Activated T-helper 17 cell treated with anti-CD3 and anti-CD28 coated beads, Interleukin-2, amount 50 U/mL, for 72 hours (primary cell): ENCODE measurements at regions not wholly inside any gene's neighbourhood (a gene's known extent, or its start where the extent isn't known, plus 50 kb on each side); places are given as distances from the start of the nearest gene placed in this dataset.

ENCODE experiments used
- ATAC-seq: fragments of 150-1000 bp; cut with Tn5 transposase; replicated peaks from 2 replicates; pipeline ENCODE4 v1.10.0; 2021; ENCODE audit warnings: mild to moderate bottlenecking, moderate library complexity
- H3K27ac Mint-ChIP-seq: one replicate; pipeline ENCODE4 v1.8.0; 2022; ENCODE audit warnings: mixed read lengths
- H3K27me3 Mint-ChIP-seq: one replicate; pipeline ENCODE4 v1.8.0; 2022; ENCODE audit warnings: mixed read lengths
- H3K36me3 Mint-ChIP-seq: one replicate; pipeline ENCODE4 v1.8.0; 2022; ENCODE audit warnings: low read depth, mild to moderate bottlenecking, mixed read lengths
- H3K4me1 Mint-ChIP-seq: one replicate; pipeline ENCODE4 v1.8.0; 2022; ENCODE audit warnings: mixed read lengths
- H3K4me3 Mint-ChIP-seq: one replicate; pipeline ENCODE4 v1.8.0; 2022; ENCODE audit warnings: mild to moderate bottlenecking, mixed read lengths
- H3K9me3 Mint-ChIP-seq: one replicate; pipeline ENCODE4 v1.8.0; 2022; ENCODE audit warnings: mixed read lengths

- Mint-ChIP-seq H3K9me3 (peaks cover 3% of the 10 kb centered on the region), H3K4me1 (peaks cover 34% of the 10 kb centered on the region), H3K4me3 (no peak overlapping the region), H3K27me3 (no peaks in the 10 kb centered on the region), H3K36me3 (no peaks in the 10 kb centered on the region), H3K27ac (peak overlapping the region; percentile 33)
- no peak for ATAC-seq
These were observed 291.2 kb upstream of the RUNX1 start for GRCh38 chr21:35340273-35340672.

- Mint-ChIP-seq H3K4me3 (no peak overlapping the region), H3K36me3 (no peaks in the 10 kb centered on the region), H3K4me1 (peaks cover 34% of the 10 kb centered on the region), H3K27ac (no peak overlapping the region), H3K27me3 (no peaks in the 10 kb centered on the region), H3K9me3 (peaks cover 3% of the 10 kb centered on the region)
- ATAC-seq = no peak
These were observed 290.0 kb upstream of the RUNX1 start for GRCh38 chr21:35338881-35339632.

GRCh38 chr21:35338281-35338680 is 289.2 kb upstream of the RUNX1 start:
- Mint-ChIP-seq H3K9me3 (peaks cover 3% of the 10 kb centered on the region), H3K27ac (no peak overlapping the region), H3K4me1 (peaks cover 30% of the 10 kb centered on the region), H3K36me3 (no peaks in the 10 kb centered on the region), H3K4me3 (no peak overlapping the region), H3K27me3 (no peaks in the 10 kb centered on the region)
- no peak for ATAC-seq

- Mint-ChIP-seq H3K9me3 (peaks cover 3% of the 10 kb centered on the region), H3K36me3 (no peaks in the 10 kb centered on the region), H3K4me3 (no peak overlapping the region), H3K4me1 (peaks cover 26% of the 10 kb centered on the region), H3K27ac (no peak overlapping the region), H3K27me3 (no peaks in the 10 kb centered on the region)
- no peak for ATAC-seq
These were observed 288.5 kb upstream of the RUNX1 start for GRCh38 chr21:35337573-35337972.

- peak; percentile 61 for ATAC-seq
- H3K27ac Mint-ChIP-seq = peak overlapping the region; percentile 56
- H3K4me3 Mint-ChIP-seq = peak overlapping the region; percentile 7
These were observed 287.4 kb upstream of the RUNX1 start for GRCh38 chr21:35336534-35336933.

GRCh38 chr21:35335951-35336446 is 286.9 kb upstream of the RUNX1 start:
- no peaks in the 10 kb centered on the region for H3K27me3 Mint-ChIP-seq
- peaks cover 21% of the 10 kb centered on the region for H3K4me1 Mint-ChIP-seq
- H3K9me3 Mint-ChIP-seq = peaks cover 3% of the 10 kb centered on the region
- peak overlapping the region; percentile 7 for H3K4me3 Mint-ChIP-seq
- ATAC-seq = peak; percentile 74
- H3K27ac Mint-ChIP-seq = peak overlapping the region; percentile 56
- H3K36me3 Mint-ChIP-seq = no peaks in the 10 kb centered on the region

More at GRCh38 chr21:35336534-35336933, 287.4 kb upstream of the RUNX1 start:
- Mint-ChIP-seq H3K27me3 (no peaks in the 10 kb centered on the region), H3K4me1 (peaks cover 17% of the 10 kb centered on the region), H3K36me3 (no peaks in the 10 kb centered on the region), H3K9me3 (peaks cover 3% of the 10 kb centered on the region)

GRCh38 chr21:35333831-35334618 is 284.9 kb upstream of the RUNX1 start:
- Mint-ChIP-seq H3K4me3 (no peak overlapping the region), H3K4me1 (peaks cover 19% of the 10 kb centered on the region), H3K27ac (no peak overlapping the region), H3K9me3 (peaks cover under 1% of the 10 kb centered on the region), H3K36me3 (no peaks in the 10 kb centered on the region), H3K27me3 (no peaks in the 10 kb centered on the region)
- no peak for ATAC-seq

- no peaks in the 10 kb centered on the region for H3K27me3 Mint-ChIP-seq
- peak; percentile 31 for ATAC-seq
- no peak overlapping the region for H3K4me3 Mint-ChIP-seq
These were observed 283.8 kb upstream of the RUNX1 start for GRCh38 chr21:35332841-35333426.

GRCh38 chr21:35329940-35330660 is 281.0 kb upstream of the RUNX1 start:
- Mint-ChIP-seq H3K27ac (no peak overlapping the region), H3K4me1 (peaks cover 8% of the 10 kb centered on the region), H3K27me3 (no peaks in the 10 kb centered on the region), H3K9me3 (no peaks in the 10 kb centered on the region), H3K36me3 (no peaks in the 10 kb centered on the region), H3K4me3 (no peak overlapping the region)
- ATAC-seq = no peak

More at GRCh38 chr21:35332841-35333426, 283.8 kb upstream of the RUNX1 start:
- Mint-ChIP-seq H3K9me3 (no peaks in the 10 kb centered on the region), H3K36me3 (no peaks in the 10 kb centered on the region), H3K27ac (no peak overlapping the region), H3K4me1 (peaks cover 18% of the 10 kb centered on the region)

- H3K27me3 Mint-ChIP-seq = no peaks in the 10 kb centered on the region
- H3K4me3 Mint-ChIP-seq = no peak overlapping the region
- no peaks in the 10 kb centered on the region for H3K36me3 Mint-ChIP-seq
- H3K4me1 Mint-ChIP-seq = peaks cover 8% of the 10 kb centered on the region
- H3K9me3 Mint-ChIP-seq = no peaks in the 10 kb centered on the region
- ATAC-seq = no peak
- H3K27ac Mint-ChIP-seq = peak overlapping the region; percentile 27
These were observed 279.9 kb upstream of the RUNX1 start for GRCh38 chr21:35328856-35329455.

GRCh38 chr21:35326677-35327076 is 277.6 kb upstream of the RUNX1 start:
- Mint-ChIP-seq H3K36me3 (no peaks in the 10 kb centered on the region), H3K9me3 (no peaks in the 10 kb centered on the region), H3K4me3 (no peak overlapping the region), H3K27me3 (no peaks in the 10 kb centered on the region), H3K4me1 (peaks cover 8% of the 10 kb centered on the region), H3K27ac (no peak overlapping the region)
- ATAC-seq = no peak

GRCh38 chr21:35325953-35326352 is 276.9 kb upstream of the RUNX1 start:
- H3K4me1 Mint-ChIP-seq = peaks cover 1% of the 10 kb centered on the region
- no peak overlapping the region for H3K4me3 Mint-ChIP-seq
- ATAC-seq = no peak
- no peaks in the 10 kb centered on the region for H3K36me3 Mint-ChIP-seq
- H3K27me3 Mint-ChIP-seq = no peaks in the 10 kb centered on the region
- no peak overlapping the region for H3K27ac Mint-ChIP-seq
- H3K9me3 Mint-ChIP-seq = no peaks in the 10 kb centered on the region

GRCh38 chr21:35324372-35325220 is 275.5 kb upstream of the RUNX1 start:
- no peaks in the 10 kb centered on the region for H3K36me3 Mint-ChIP-seq
- no peak for ATAC-seq
- H3K4me3 Mint-ChIP-seq = no peak overlapping the region
- no peaks in the 10 kb centered on the region for H3K4me1 Mint-ChIP-seq
- H3K27me3 Mint-ChIP-seq = no peaks in the 10 kb centered on the region
- no peak overlapping the region for H3K27ac Mint-ChIP-seq
- H3K9me3 Mint-ChIP-seq = no peaks in the 10 kb centered on the region
